ENCODE measurements at regions not wholly inside any gene's neighbourhood (a gene's known extent, or its start where the extent isn't known, plus 50 kb on each side); places are given as distances from the start of the nearest gene placed in this dataset.

- TF ChIP-seq, protein P1, sequence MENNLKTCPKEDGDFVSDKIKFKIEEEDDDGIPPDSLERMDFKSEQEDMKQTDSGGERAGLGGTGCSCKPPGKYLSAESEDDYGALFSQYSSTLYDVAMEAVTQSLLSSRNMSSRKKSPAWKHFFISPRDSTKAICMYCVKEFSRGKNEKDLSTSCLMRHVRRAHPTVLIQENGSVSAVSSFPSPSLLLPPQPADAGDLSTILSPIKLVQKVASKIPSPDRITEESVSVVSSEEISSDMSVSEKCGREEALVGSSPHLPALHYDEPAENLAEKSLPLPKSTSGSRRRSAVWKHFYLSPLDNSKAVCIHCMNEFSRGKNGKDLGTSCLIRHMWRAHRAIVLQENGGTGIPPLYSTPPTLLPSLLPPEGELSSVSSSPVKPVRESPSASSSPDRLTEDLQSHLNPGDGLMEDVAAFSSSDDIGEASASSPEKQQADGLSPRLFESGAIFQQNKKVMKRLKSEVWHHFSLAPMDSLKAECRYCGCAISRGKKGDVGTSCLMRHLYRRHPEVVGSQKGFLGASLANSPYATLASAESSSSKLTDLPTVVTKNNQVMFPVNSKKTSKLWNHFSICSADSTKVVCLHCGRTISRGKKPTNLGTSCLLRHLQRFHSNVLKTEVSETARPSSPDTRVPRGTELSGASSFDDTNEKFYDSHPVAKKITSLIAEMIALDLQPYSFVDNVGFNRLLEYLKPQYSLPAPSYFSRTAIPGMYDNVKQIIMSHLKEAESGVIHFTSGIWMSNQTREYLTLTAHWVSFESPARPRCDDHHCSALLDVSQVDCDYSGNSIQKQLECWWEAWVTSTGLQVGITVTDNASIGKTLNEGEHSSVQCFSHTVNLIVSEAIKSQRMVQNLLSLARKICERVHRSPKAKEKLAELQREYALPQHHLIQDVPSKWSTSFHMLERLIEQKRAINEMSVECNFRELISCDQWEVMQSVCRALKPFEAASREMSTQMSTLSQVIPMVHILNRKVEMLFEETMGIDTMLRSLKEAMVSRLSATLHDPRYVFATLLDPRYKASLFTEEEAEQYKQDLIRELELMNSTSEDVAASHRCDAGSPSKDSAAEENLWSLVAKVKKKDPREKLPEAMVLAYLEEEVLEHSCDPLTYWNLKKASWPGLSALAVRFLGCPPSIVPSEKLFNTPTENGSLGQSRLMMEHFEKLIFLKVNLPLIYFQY (CRISPR knock-in tag; IDR thresholded peaks at IDR 0.05; ENCODE audit: borderline replicate concordance): no peak
These were observed 1250.6 kb upstream of the LRRTM3 start (continued) for GRCh38 chr10:65675236-65675635.

DNA sequence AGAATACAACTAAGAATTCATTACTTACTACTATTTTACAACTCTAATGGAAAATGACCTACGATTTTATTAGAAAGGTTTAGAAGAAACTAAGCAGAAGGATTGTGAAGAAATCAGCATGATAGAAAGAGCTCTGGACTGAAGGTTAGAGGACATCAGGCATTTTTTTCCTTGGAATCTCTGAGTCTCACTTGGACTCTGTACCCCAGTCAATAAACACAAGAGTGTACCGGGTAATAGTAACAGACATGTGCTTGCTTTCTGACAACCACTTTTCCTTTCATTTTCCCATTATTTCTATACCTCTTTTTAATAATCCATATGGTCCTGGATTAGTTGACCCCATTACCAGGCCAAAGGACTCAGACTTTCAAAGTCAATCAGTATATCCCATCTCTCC lies 1240.9 kb upstream of the LRRTM3 start:
- FAIRE-seq (no peak), ATAC-seq (no peak), DNase-seq (ENCODE audit: low spot score) (peak; percentile 2)
- POLR2A ChIA-PET: no interaction called here
- intact Hi-C loops (cut with micrococcal nuclease; ENCODE audit: unreplicated experiment) (no loop called here), in situ Hi-C loops (cut with HindIII; ENCODE audit: extremely low pct_ligation_motif_present, low pct_unique_long_range_greater_than_20kb) (no loop called here)
- no peaks in the 10 kb centered on the region for H3K27me3 ChIP-seq (ENCODE audit: control insufficient read depth in 1 of 2, insufficient read depth in 2 of 2, low read length in 2 of 2)
- BruUV-seq (replicated peaks): no TSS peak
- H3K4me3 ChIP-seq (replicated peaks in 1 of 3; ENCODE audit: insufficient read depth in 1 of 3, low read depth in 2 of 3, low read length in 3 of 3): no peak overlapping the region
- H3K36me3 ChIP-seq (replicated peaks in 1 of 2; ENCODE audit: control insufficient read depth in 1 of 2, insufficient read depth in 2 of 2, low read length in 2 of 2): no peaks in the 10 kb centered on the region
- TF ChIP-seq ZNF761 (CRISPR knock-in tag; conservative IDR thresholded peaks at IDR 0.05) (no peak), KLF12 (CRISPR knock-in tag; IDR thresholded peaks at IDR 0.05; ENCODE audit: borderline replicate concordance) (no peak), ZBTB43 (CRISPR knock-in tag; conservative IDR thresholded peaks at IDR 0.05) (no peak), ZNF816 (CRISPR knock-in tag; IDR thresholded peaks at IDR 0.05; ENCODE audit: borderline replicate concordance) (no peak), BCLAF1 (IDR thresholded peaks at IDR 0.05) (no peak), ZNF138 (CRISPR knock-in tag; IDR thresholded peaks at IDR 0.05; ENCODE audit: low read depth) (no peak), ONECUT2 (CRISPR knock-in tag; IDR thresholded peaks at IDR 0.05) (no peak), KDM5B (CRISPR knock-in tag; IDR thresholded peaks at IDR 0.05; ENCODE audit: borderline replicate concordance) (no peak), SAP130 (CRISPR knock-in tag; IDR thresholded peaks at IDR 0.05; ENCODE audit: low read depth) (no peak), ZNF691 (CRISPR knock-in tag; IDR thresholded peaks at IDR 0.05; ENCODE audit: borderline replicate concordance, low read depth) (no peak)
- TF ChIP-seq, protein P2, sequence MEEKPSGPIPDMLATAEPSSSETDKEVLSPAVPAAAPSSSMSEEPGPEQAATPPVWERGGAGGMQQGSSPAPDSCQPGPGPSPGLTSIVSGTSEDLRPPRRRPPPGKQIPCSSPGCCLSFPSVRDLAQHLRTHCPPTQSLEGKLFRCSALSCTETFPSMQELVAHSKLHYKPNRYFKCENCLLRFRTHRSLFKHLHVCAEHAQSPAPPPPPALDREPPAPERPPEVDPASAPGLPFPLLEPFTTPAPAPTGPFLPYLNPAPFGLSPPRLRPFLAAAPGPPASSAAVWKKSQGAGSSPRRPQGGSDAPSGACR (CRISPR knock-in tag; IDR thresholded peaks at IDR 0.05): no peak
- H3K79me2 ChIP-seq (ENCODE audit: insufficient read depth, low read length): no peaks in the 10 kb centered on the region
- CTCF ChIA-PET (ENCODE audit: low intra/inter-chr PET ratio, low total read pairs): no interaction called here
- H3K4me2 ChIP-seq (ENCODE audit: low read depth, low read length): no peak overlapping the region
- H3K9me3 ChIP-seq (ENCODE audit: low read length): no peaks in the 10 kb centered on the region
- no peaks in the 10 kb centered on the region for H4K20me1 ChIP-seq (ENCODE audit: insufficient read depth, low read length)
- WGBS (ENCODE audit: low lambda C conversion rate): 27% methylated on average over 2 of the region's 2 CpGs
- peaks cover 7% of the 10 kb centered on the region; the same call in 1 of the 2 replicates for H3K4me1 ChIP-seq (ENCODE audit: insufficient read depth, low read length)
- no peak overlapping the region for H3K9ac ChIP-seq (ENCODE audit: insufficient read depth, low read depth, low read length)
- no peak overlapping the region for H2AFZ ChIP-seq (ENCODE audit: low read length)
- no peak overlapping the region for H3K27ac ChIP-seq (ENCODE audit: extremely low read length, insufficient read depth, low read length)

Data from HepG2 (cell line).